ENCODE measurements at regions not wholly inside any gene's neighbourhood (a gene's known extent, or its start where the extent isn't known, plus 50 kb on each side); places are given as distances from the start of the nearest gene placed in this dataset.

DNA sequence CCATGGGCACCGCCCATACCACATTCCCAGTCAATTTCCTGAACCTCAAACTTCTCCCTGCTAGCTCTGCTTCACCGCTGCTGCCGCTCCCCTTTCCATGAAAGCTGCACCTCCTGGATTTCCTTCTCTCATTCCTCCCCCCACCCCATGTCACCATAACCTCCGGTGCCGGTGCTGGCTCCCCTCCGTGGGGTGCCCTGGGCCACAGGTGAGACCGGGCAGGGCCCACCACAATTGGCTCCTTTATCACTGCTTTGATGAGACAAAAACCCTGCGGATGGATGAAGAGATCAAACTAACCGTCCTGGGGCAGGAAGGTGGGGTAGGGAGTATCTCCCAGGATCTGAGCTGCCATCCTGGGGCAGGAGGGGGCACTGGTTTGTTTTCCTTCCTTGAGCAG, 111.3 kb upstream of the LHX1 start:
- TF ChIP-seq, protein P1, sequence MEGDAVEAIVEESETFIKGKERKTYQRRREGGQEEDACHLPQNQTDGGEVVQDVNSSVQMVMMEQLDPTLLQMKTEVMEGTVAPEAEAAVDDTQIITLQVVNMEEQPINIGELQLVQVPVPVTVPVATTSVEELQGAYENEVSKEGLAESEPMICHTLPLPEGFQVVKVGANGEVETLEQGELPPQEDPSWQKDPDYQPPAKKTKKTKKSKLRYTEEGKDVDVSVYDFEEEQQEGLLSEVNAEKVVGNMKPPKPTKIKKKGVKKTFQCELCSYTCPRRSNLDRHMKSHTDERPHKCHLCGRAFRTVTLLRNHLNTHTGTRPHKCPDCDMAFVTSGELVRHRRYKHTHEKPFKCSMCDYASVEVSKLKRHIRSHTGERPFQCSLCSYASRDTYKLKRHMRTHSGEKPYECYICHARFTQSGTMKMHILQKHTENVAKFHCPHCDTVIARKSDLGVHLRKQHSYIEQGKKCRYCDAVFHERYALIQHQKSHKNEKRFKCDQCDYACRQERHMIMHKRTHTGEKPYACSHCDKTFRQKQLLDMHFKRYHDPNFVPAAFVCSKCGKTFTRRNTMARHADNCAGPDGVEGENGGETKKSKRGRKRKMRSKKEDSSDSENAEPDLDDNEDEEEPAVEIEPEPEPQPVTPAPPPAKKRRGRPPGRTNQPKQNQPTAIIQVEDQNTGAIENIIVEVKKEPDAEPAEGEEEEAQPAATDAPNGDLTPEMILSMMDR (IDR thresholded peaks at IDR 0.05), result no peak
- no peak for TF ChIP-seq ZFX (IDR thresholded peaks at IDR 0.05; ENCODE audit: borderline replicate concordance)
